Neural progenitor cell (in vitro differentiated cells): ENCODE measurements at regions not wholly inside any gene's neighbourhood (a gene's known extent, or its start where the extent isn't known, plus 50 kb on each side); places are given as distances from the start of the nearest gene placed in this dataset.
"Not testable (repeated sequence)": the region's sequence is repeated elsewhere in the genome, so short reads cannot be mapped to it uniquely, and the experiment has no call there.

Experiments
- DNase-seq: peaks from one replicate; pipeline ENCODE4 v3.0.0-alpha.2; 2016; ENCODE audit warnings: low spot score
- H2AFZ ChIP-seq: fragments of 200-600 bp; sonication (generic); replicated peaks from 2 replicates; pipeline ENCODE4 v1.6.1; 2016; ENCODE audit warnings: antibody characterized with exemption
- H3F3A ChIP-seq: fragments of 200-600 bp; sonication (generic); 2 replicates; pipeline ENCODE4 v1.6.1; 2016; ENCODE audit warnings: antibody characterized with exemption, low read depth
- H3K27ac ChIP-seq: fragments of 200-600 bp; sonication (generic); 2 replicates; pipeline ENCODE4 v1.5.1; 2016; ENCODE audit warnings: mild to moderate bottlenecking
- H3K27me3 ChIP-seq: fragments of 200-600 bp; sonication (generic); 2 replicates; pipeline ENCODE4 v1.6.1; 2016; ENCODE audit warnings: mild to moderate bottlenecking, moderate library complexity
- H3K36me3 ChIP-seq: fragments of 200-600 bp; sonication (generic); 2 replicates; pipeline ENCODE4 v1.5.1; 2016
- H3K4me1 ChIP-seq: fragments of 200-600 bp; sonication (generic); 2 replicates; pipeline ENCODE4 v1.6.1; 2016; ENCODE audit warnings: mixed run types
- H3K4me2 ChIP-seq: fragments of 200-600 bp; sonication (generic); 2 replicates; pipeline ENCODE4 v1.6.1; 2016
- H3K4me3 ChIP-seq: fragments of 200-600 bp; sonication (generic); 2 replicates; pipeline ENCODE4 v1.5.1; 2016
- H3K79me2 ChIP-seq: fragments of 200-600 bp; sonication (generic); 2 replicates; pipeline ENCODE4 v1.6.1; 2016; ENCODE audit warnings: low read depth
- H3K9ac ChIP-seq: fragments of 200-600 bp; sonication (generic); 2 replicates; pipeline ENCODE4 v1.6.1; 2016
- H3K9me3 ChIP-seq: fragments of 200-600 bp; sonication (generic); 2 replicates; pipeline ENCODE4 v1.5.1; 2016; ENCODE audit warnings: low read depth
- H4K20me1 ChIP-seq: fragments of 200-600 bp; sonication (generic); 2 replicates; pipeline ENCODE4 v1.6.1; 2016; ENCODE audit warnings: low read depth
- H3K27ac Mint-ChIP-seq: 3 replicates; pipeline ENCODE4 v1.8.0; 2021; ENCODE audit warnings: mixed read lengths
- H3K27me3 Mint-ChIP-seq: 2 replicates; pipeline ENCODE4 v1.8.0; 2022; ENCODE audit warnings: low read depth, mild to moderate bottlenecking, inconsistent platforms, moderate library complexity, mixed read lengths; ENCODE audit not compliant: insufficient read depth
- H3K36me3 Mint-ChIP-seq: 3 replicates; pipeline ENCODE4 v1.8.0; 2021; ENCODE audit warnings: mixed read lengths
- H3K4me1 Mint-ChIP-seq: 3 replicates; pipeline ENCODE4 v1.8.0; 2021; ENCODE audit warnings: mixed read lengths
- H3K4me3 Mint-ChIP-seq: 3 replicates; pipeline ENCODE4 v1.8.0; 2021; ENCODE audit warnings: mild to moderate bottlenecking, moderate library complexity, mixed read lengths
- H3K9me3 Mint-ChIP-seq: 3 replicates; pipeline ENCODE4 v1.8.0; 2020; ENCODE audit warnings: mixed read lengths
- CTCF ChIP-seq: fragments of 200-600 bp; sonication (generic); IDR thresholded peaks from 2 replicates; pipeline ENCODE4 v1.5.1; 2017; ENCODE audit warnings: antibody characterized with exemption, mild to moderate bottlenecking
- EZH2 ChIP-seq: fragments of 200-600 bp; sonication (generic); IDR thresholded peaks from 2 replicates; pipeline ENCODE4 v1.6.1; 2017; ENCODE audit warnings: antibody characterized with exemption, mild to moderate bottlenecking, moderate library complexity
- EZH2phosphoT487 ChIP-seq: fragments of 200-600 bp; sonication (generic); IDR thresholded peaks from 2 replicates; pipeline ENCODE4 v1.6.1; 2017; ENCODE audit warnings: antibody characterized with exemption

DNA sequence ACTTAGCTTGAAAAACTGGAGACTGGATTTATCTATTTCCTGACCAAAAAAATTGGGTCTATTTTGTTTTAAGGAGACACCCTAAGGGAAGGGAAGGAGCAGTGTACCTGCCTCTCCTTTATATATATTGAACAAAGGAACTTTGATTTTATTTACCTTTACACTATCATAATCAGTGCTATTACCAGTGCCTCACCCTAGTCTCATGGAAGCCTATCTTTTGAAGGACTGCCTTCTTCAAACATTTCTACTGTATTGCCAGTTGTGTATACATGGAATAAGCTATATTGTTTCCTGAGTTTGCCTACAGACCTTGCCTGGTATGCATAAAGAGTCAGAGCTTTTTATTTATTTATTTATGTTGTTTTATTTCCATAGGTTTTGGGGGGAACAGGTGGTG lies 124.9 kb downstream of the UTRN start:
- Histone ChIP-seq H3K36me3 (no peaks in the 10 kb centered on the region), H2AFZ (no peak overlapping the region), H3K4me2 (no peak overlapping the region), H3K79me2 (no peaks in the 10 kb centered on the region), H3K9me3 (no peaks in the 10 kb centered on the region), H3K9ac (no peak overlapping the region), H3K27ac (no peak overlapping the region), H3F3A (no peaks in the 10 kb centered on the region), H4K20me1 (no peaks in the 10 kb centered on the region), H3K27me3 (no peaks in the 10 kb centered on the region), H3K4me1 (peaks cover 5% of the 10 kb centered on the region), H3K4me3 (no peak overlapping the region)
- no peak overlapping the region for H3K27ac Mint-ChIP-seq
- DNase-seq = no peak
- TF ChIP-seq EZH2 (no peak), EZH2phosphoT487 (no peak), CTCF (no peak)
- no peaks in the 10 kb centered on the region for H3K4me1 Mint-ChIP-seq
- H3K4me3 Mint-ChIP-seq = no peak overlapping the region
- H3K9me3 Mint-ChIP-seq = no peaks in the 10 kb centered on the region
- H3K27me3 Mint-ChIP-seq = no peaks in the 10 kb centered on the region
- peaks cover 2% of the 10 kb centered on the region for H3K36me3 Mint-ChIP-seq

GRCh38 chr6:144410574-144410973 lies 125.4 kb downstream of the UTRN start:
- not testable (repeated sequence) for H3K79me2 ChIP-seq, H3F3A ChIP-seq, H2AFZ ChIP-seq

DNA sequence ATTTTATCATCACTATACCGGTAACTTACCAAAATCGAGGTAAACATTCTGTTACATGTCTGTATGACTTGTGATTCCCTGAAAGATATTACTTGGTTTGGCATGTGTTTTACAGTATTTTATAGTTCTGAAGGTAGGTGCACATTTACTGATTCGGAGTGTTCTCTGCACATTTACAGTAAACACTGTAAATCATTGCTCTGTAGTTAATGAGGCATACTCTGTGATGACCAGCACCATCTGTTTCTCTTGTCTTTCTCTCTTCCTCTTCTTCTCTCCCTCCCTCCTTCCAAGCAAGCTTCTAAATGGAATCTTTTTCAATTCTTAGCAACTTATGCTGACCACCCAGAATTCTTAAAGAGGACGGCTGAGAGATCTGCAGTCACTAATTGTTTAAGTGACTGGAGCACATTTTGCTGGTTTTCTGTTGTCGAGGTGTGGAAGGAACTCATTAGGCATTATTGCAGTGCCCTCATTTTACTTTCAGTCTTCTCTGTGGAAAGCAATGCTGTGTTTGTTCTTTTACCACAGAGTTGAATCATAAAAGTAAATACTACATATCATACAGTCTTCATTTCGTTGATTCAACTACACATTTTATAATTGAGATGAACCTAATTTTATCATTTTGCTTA lies 126.5 kb downstream of the UTRN start:
- Histone ChIP-seq H3K79me2 (peaks cover 6% of the 10 kb centered on the region), H3K9ac (no peak overlapping the region), H3K4me3 (no peak overlapping the region), H4K20me1 (no peaks in the 10 kb centered on the region), H3K36me3 (no peaks in the 10 kb centered on the region), H3F3A (no peaks in the 10 kb centered on the region), H3K4me2 (peak overlapping the region; percentile 24), H3K27me3 (no peaks in the 10 kb centered on the region), H2AFZ (no peak overlapping the region), H3K9me3 (no peaks in the 10 kb centered on the region), H3K4me1 (peaks cover 5% of the 10 kb centered on the region), H3K27ac (no peak overlapping the region)
- Mint-ChIP-seq H3K4me3 (no peak overlapping the region), H3K27me3 (no peaks in the 10 kb centered on the region), H3K36me3 (peaks cover 2% of the 10 kb centered on the region), H3K4me1 (no peaks in the 10 kb centered on the region), H3K27ac (no peak overlapping the region), H3K9me3 (no peaks in the 10 kb centered on the region)
- peak; percentile 19 for DNase-seq
- TF ChIP-seq CTCF (no peak), EZH2phosphoT487 (no peak), EZH2 (no peak)

More at GRCh38 chr6:144410574-144410973, 125.4 kb downstream of the UTRN start:
- H3K27me3 ChIP-seq, DNase-seq, H3K36me3 Mint-ChIP-seq, H3K36me3 ChIP-seq, H3K9ac ChIP-seq, H3K4me1 Mint-ChIP-seq, H3K27me3 Mint-ChIP-seq, H3K4me3 ChIP-seq, H3K4me2 ChIP-seq, H3K27ac Mint-ChIP-seq, H3K9me3 Mint-ChIP-seq, H3K27ac ChIP-seq, H3K9me3 ChIP-seq, H4K20me1 ChIP-seq, H3K4me1 ChIP-seq, H3K4me3 Mint-ChIP-seq: not testable (repeated sequence)

- no peaks in the 10 kb centered on the region for H3K27me3 ChIP-seq
- no peak for DNase-seq
- no peak overlapping the region for H3K4me2 ChIP-seq
- no peak overlapping the region for H3K4me3 Mint-ChIP-seq
- no peaks in the 10 kb centered on the region for H3K9me3 ChIP-seq
- no peaks in the 10 kb centered on the region for H3K9me3 Mint-ChIP-seq
- TF ChIP-seq EZH2phosphoT487 (no peak), EZH2 (no peak), CTCF (no peak)
- H3F3A ChIP-seq = no peaks in the 10 kb centered on the region
- H3K4me1 ChIP-seq = peaks cover 5% of the 10 kb centered on the region
- H3K4me3 ChIP-seq = no peak overlapping the region
- no peak overlapping the region for H3K27ac ChIP-seq
- H3K36me3 ChIP-seq = no peaks in the 10 kb centered on the region
- no peaks in the 10 kb centered on the region for H3K4me1 Mint-ChIP-seq
- H3K36me3 Mint-ChIP-seq = peaks cover 2% of the 10 kb centered on the region
- peaks cover 6% of the 10 kb centered on the region for H3K79me2 ChIP-seq
- H3K27ac Mint-ChIP-seq = no peak overlapping the region
- H3K9ac ChIP-seq = no peak overlapping the region
- no peaks in the 10 kb centered on the region for H3K27me3 Mint-ChIP-seq
- H2AFZ ChIP-seq = no peak overlapping the region
- no peaks in the 10 kb centered on the region for H4K20me1 ChIP-seq
Measured at GRCh38 chr6:144413418-144413817, 128.3 kb downstream of the UTRN start.
